Small intestine (tissue), 7 donors: ENCODE measurements at regions not wholly inside any gene's neighbourhood (a gene's known extent, or its start where the extent isn't known, plus 50 kb on each side); places are given as distances from the start of the nearest gene placed in this dataset.
"Not testable (repeated sequence)": the region's sequence is repeated elsewhere in the genome, so short reads cannot be mapped to it uniquely, and the experiment has no call there.

ENCODE experiments used
- DNase-seq, 2 donors: peaks; one replicate each; pipeline versions ENCODE4 v3.0.0 to v3.0.0-alpha.2; 2013
- FAIRE-seq: peaks from 2 replicates; lab custom pipeline; 2012; peaks lifted over from hg19 to GRCh38; lab: Jason Lieb, UNC
- H3K27ac ChIP-seq, 3 donors: one replicate each; pipeline ENCODE4 v1.5.1; 2013; ENCODE audit warnings: low read length in 2 of 3, mild to moderate bottlenecking in 2 of 3, control low read depth in 1 of 3, inconsistent platforms in 1 of 3, low read depth in 1 of 3, moderate library complexity in 1 of 3
- H3K27me3 ChIP-seq, 3 donors: one replicate each; pipeline ENCODE4 v1.6.1; 2013; ENCODE audit warnings: low read length in 3 of 3, inconsistent platforms in 1 of 3; ENCODE audit not compliant: control insufficient read depth in 3 of 3, insufficient read depth in 3 of 3
- H3K36me3 ChIP-seq, 3 donors: one replicate each; pipeline ENCODE4 v1.6.1; 2013; ENCODE audit warnings: low read length in 3 of 3, inconsistent platforms in 1 of 3, low read depth in 1 of 3, mild to moderate bottlenecking in 1 of 3, moderate library complexity in 1 of 3; ENCODE audit not compliant: control insufficient read depth in 3 of 3, insufficient read depth in 2 of 3
- H3K4me1 ChIP-seq, 3 donors: one replicate each; pipeline ENCODE4 v1.6.1; 2013; ENCODE audit warnings: low read length in 2 of 3, inconsistent platforms in 1 of 3, low read depth in 1 of 3, mild to moderate bottlenecking in 1 of 3, moderate library complexity in 1 of 3; ENCODE audit not compliant: control insufficient read depth in 3 of 3, insufficient read depth in 2 of 3
- H3K4me3 ChIP-seq, 3 donors: one replicate each; pipeline ENCODE4 v1.5.1; 2013; ENCODE audit warnings: low read length in 3 of 3, control low read depth in 1 of 3, inconsistent platforms in 1 of 3, low read depth in 1 of 3, mild to moderate bottlenecking in 1 of 3, moderate library complexity in 1 of 3
- H3K9me3 ChIP-seq, 2 donors: one replicate each; pipeline ENCODE4 v1.6.1; 2013; ENCODE audit warnings: low read depth in 1 of 2, low read length in 1 of 2; ENCODE audit not compliant: control insufficient read depth in 2 of 2, insufficient read depth in 1 of 2
- WGBS, 3 donors: extraction: QIAGEN DNeasy Blood & Tissue Kit; methylation state at CpG; one replicate each; pipeline ENCODE4 v1.1.7; 2013; 5-methylcytosine and 5-hydroxymethylcytosine counted together
- donor health status: healthy with polysubstance abuse.
- donor health status: control.
- donor health status: control.
- donor health status: Bipolar disorder and iron deficiency.
- donor health status: healthy.

DNA sequence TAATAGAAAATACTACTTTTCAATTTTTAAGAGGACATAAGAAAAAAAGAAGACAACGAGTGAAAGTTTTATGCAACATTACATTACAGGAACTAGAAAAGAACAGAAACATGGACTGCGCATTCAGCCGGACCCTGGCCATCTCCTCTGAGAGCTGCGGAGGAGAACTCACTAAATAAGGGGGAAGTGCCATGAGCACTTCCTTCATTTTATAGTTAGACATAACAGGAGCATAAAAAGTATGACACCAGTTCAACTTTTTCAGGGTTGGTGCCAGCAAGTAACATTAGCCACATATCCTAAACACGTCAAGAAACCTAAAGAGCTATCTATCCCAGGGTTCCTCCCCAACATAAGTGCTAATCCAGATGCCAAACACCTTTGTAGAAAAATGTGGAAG lies 78.0 kb upstream of the SERTAD2 start:
- WGBS, 3 donors, result 56 to 72% (median 62%) methylated on average over 5 of the region's 5 CpGs
- Histone ChIP-seq H3K4me3 (no peak overlapping the region), H3K9me3 (no peaks in the 10 kb centered on the region), H3K36me3 (no peaks in the 10 kb centered on the region), H3K4me1 (peaks cover 7 to 36% (median 10%) of the 10 kb centered on the region in 3 donors), H3K27me3 (no peaks in the 10 kb centered on the region), H3K27ac (peak overlapping the region in 2 of 3 donors; percentile 11 to 20)
- FAIRE-seq (no peak), DNase-seq (no peak)

DNA sequence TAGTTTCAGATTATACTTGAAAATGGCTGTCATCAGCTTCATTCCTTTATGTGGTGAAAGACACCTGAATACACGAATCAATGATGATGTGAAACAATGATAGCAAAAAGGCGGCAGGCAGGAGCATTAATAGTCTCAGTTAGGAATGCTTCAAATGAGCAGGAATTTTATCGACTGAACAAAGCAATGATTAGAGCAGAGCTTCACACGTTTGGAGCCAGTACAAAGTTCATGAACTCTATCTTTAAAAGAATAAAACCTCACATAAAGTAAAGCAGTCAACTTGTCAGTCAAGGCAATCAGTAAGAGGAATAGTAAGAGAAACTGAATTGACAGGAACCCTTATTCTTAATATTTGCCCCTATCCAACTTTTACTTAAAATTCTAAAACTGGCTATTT lies 78.4 kb upstream of the SERTAD2 start:
- WGBS, 3 donors, result 8 to 61% (median 23%) methylated on average over 4 of the region's 4 CpGs
- H3K27me3 ChIP-seq, result no peaks in the 10 kb centered on the region
- no peaks in the 10 kb centered on the region for H3K9me3 ChIP-seq
- H3K4me3 ChIP-seq, result no peak overlapping the region
- FAIRE-seq, result no peak
- DNase-seq, result peak; percentile 71 to 77
- H3K27ac ChIP-seq, result peak overlapping the region in 1 of 3 donors; percentile 20
- peaks cover 7 to 34% (median 7%) of the 10 kb centered on the region in 3 donors for H3K4me1 ChIP-seq
- H3K36me3 ChIP-seq, result no peaks in the 10 kb centered on the region

- no peak for FAIRE-seq
- 75 to 82% (median 82%) methylated on average over 2 of the region's 2 CpGs for WGBS, 3 donors
Observed at GRCh38 chr2:64735504-64735903, 81.8 kb upstream of the SERTAD2 start.

GRCh38 chr2:64737547-64737946 lies 83.8 kb upstream of the SERTAD2 start:
- FAIRE-seq, result no peak
- H3K27me3 ChIP-seq, result no peaks in the 10 kb centered on the region
- H3K27ac ChIP-seq, result no peak overlapping the region
- no peaks in the 10 kb centered on the region for H3K36me3 ChIP-seq
- no peak overlapping the region for H3K4me3 ChIP-seq
- no peak for DNase-seq
- no peaks in the 10 kb centered on the region for H3K9me3 ChIP-seq
- H3K4me1 ChIP-seq, result peaks cover 0 to 2% (median 2%) of the 10 kb centered on the region in 3 donors

More at GRCh38 chr2:64735504-64735903, 81.8 kb upstream of the SERTAD2 start:
- DNase-seq, result no peak
- Histone ChIP-seq H3K4me1 (peaks cover 2 to 16% (median 5%) of the 10 kb centered on the region in 3 donors), H3K36me3 (no peaks in the 10 kb centered on the region), H3K4me3 (no peak overlapping the region), H3K9me3 (no peaks in the 10 kb centered on the region), H3K27me3 (no peaks in the 10 kb centered on the region), H3K27ac (no peak overlapping the region)

DNA sequence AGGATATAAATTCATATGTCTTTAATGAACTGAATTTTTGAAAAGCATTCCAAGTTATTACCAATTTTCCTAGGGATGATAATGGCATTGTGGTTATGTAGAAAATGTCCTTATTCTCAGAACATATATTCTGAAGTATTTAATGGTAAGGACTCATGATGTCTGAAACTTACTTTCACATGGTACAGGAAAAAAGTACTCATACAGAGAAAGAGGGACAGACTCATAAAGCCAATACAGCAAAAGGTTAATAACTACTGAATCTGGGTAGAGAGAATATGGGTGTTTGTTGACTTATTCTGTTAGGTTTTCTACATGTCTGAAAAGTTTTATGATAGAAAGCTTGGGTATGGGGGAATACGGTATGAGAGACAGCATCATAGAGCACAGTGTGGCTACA lies 84.3 kb upstream of the SERTAD2 start:
- DNase-seq (no peak), FAIRE-seq (no peak)
- Histone ChIP-seq H3K27me3 (no peaks in the 10 kb centered on the region), H3K4me3 (no peak overlapping the region), H3K4me1 (no peaks in the 10 kb centered on the region), H3K27ac (no peak overlapping the region), H3K36me3 (no peaks in the 10 kb centered on the region), H3K9me3 (no peaks in the 10 kb centered on the region)
- WGBS, 3 donors, result 80 to 100% (median 94%) methylated on average over 1 of the region's 1 CpG

GRCh38 chr2:64742678-64743077 lies 89.0 kb upstream of the SERTAD2 start:
- 82 to 92% (median 90%) methylated on average over 1 of the region's 1 CpG for WGBS, 3 donors
- FAIRE-seq (no peak), DNase-seq (no peak)
- H3K9me3 ChIP-seq, result no peaks in the 10 kb centered on the region
- no peaks in the 10 kb centered on the region for H3K4me1 ChIP-seq
- no peaks in the 10 kb centered on the region for H3K36me3 ChIP-seq
- H3K27me3 ChIP-seq, result no peaks in the 10 kb centered on the region
- H3K27ac ChIP-seq, result no peak overlapping the region
- H3K4me3 ChIP-seq, result no peak overlapping the region

- Histone ChIP-seq H3K4me3 (no peak overlapping the region), H3K4me1 (peaks cover 0 to 2% (median 0%) of the 10 kb centered on the region in 3 donors), H3K36me3 (no peaks in the 10 kb centered on the region), H3K9me3 (no peaks in the 10 kb centered on the region), H3K27ac (no peak overlapping the region), H3K27me3 (no peaks in the 10 kb centered on the region)
- FAIRE-seq (no peak), DNase-seq (no peak)
- WGBS, 3 donors, result 82 to 89% (median 86%) methylated on average over 2 of the region's 2 CpGs
Observed at GRCh38 chr2:64743739-64744330, 90.1 kb upstream of the SERTAD2 start.

- FAIRE-seq, result no peak
- no peaks in the 10 kb centered on the region for H3K36me3 ChIP-seq
- WGBS, 3 donors, result 75 to 86% (median 77%) methylated on average over 2 of the region's 2 CpGs
- H3K4me3 ChIP-seq, result no peak overlapping the region
- H3K4me1 ChIP-seq, result peaks cover 0 to 3% (median 2%) of the 10 kb centered on the region in 3 donors
- H3K27me3 ChIP-seq, result no peaks in the 10 kb centered on the region
- H3K27ac ChIP-seq, result no peak overlapping the region
- H3K9me3 ChIP-seq, result no peaks in the 10 kb centered on the region
- DNase-seq, result no peak
Observed at GRCh38 chr2:64745562-64745961, 91.8 kb upstream of the SERTAD2 start.

DNA sequence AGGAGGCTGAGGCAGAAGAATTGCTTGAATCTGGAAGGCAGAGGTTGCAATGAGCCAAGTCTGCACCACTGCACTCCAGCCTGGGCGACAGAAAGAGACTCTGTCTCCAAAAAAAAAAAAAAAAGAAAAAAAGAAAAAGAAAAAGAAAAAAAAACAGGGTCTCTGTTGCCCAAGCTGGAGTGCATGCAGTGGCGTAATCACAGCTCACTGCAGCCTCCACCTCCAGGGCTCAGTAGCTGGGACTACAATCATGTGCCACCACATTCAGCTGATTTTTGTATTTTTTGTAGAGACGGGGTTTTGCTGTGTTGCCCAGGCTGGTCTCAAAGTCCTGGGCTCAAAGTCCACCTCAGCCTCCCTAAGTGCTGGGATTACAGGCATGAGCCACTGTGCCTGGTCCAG lies 94.0 kb upstream of the SERTAD2 start:
- WGBS, 3 donors, result 51 to 75% (median 59%) methylated on average over 3 of the region's 3 CpGs
- H3K27ac ChIP-seq, H3K4me3 ChIP-seq, H3K4me1 ChIP-seq, FAIRE-seq, H3K36me3 ChIP-seq, H3K9me3 ChIP-seq, H3K27me3 ChIP-seq: not testable (repeated sequence)
- DNase-seq, result peak; percentile 76 to 79
